Osteoblast (primary cell): ENCODE measurements at regions not wholly inside any gene's neighbourhood (a gene's known extent, or its start where the extent isn't known, plus 50 kb on each side); places are given as distances from the start of the nearest gene placed in this dataset.

ENCODE experiments used
- DNase-seq: peaks from one replicate; pipeline ENCODE4 v3.0.0; 2011; ENCODE audit warnings: low spot score, mixed read lengths; ENCODE audit not compliant: insufficient read length; ENCODE audit errors: missing footprints
- H2AFZ ChIP-seq: 2 replicates; pipeline ENCODE4 v1.6.0; 2011; ENCODE audit warnings: mild to moderate bottlenecking, low read length
- H3K27ac ChIP-seq: 2 replicates; pipeline ENCODE4 v1.5.1; 2011; ENCODE audit warnings: mild to moderate bottlenecking, low read depth, low read length, moderate library complexity
- H3K27me3 ChIP-seq: 2 replicates; pipeline ENCODE4 v1.6.0; 2012; ENCODE audit warnings: mild to moderate bottlenecking, control low read depth, inconsistent platforms, low read length, moderate library complexity; ENCODE audit not compliant: insufficient read depth
- H3K36me3 ChIP-seq: 2 replicates; pipeline ENCODE4 v1.5.1; 2011; ENCODE audit warnings: mild to moderate bottlenecking, low read length, control low read depth, moderate library complexity; ENCODE audit not compliant: insufficient read depth
- H3K4me1 ChIP-seq: 2 replicates; pipeline ENCODE4 v1.5.1; 2011; ENCODE audit warnings: mild to moderate bottlenecking, low read length, control low read depth, moderate library complexity; ENCODE audit not compliant: insufficient read depth
- H3K4me2 ChIP-seq: 2 replicates; pipeline ENCODE4 v1.6.0; 2011; ENCODE audit warnings: mild to moderate bottlenecking, low read length; ENCODE audit not compliant: insufficient read depth
- H3K4me3 ChIP-seq: fragments of 200-600 bp; sonication (generic); 3 replicates; pipeline ENCODE4 v1.5.1; 2012; ENCODE audit warnings: mild to moderate bottlenecking, low read length, inconsistent platforms; ENCODE audit not compliant: insufficient read depth
- H3K79me2 ChIP-seq: 2 replicates; pipeline ENCODE4 v1.6.0; 2012; ENCODE audit warnings: mild to moderate bottlenecking, low read length, control low read depth, inconsistent platforms; ENCODE audit not compliant: insufficient read depth
- H3K9me3 ChIP-seq: 2 replicates; pipeline ENCODE4 v1.5.1; 2011; ENCODE audit warnings: low read depth, low read length, control low read depth
- H4K20me1 ChIP-seq: 2 replicates; pipeline ENCODE4 v1.6.0; 2012; ENCODE audit warnings: mild to moderate bottlenecking, low read length, control low read depth; ENCODE audit not compliant: insufficient read depth
- CTCF ChIP-seq: IDR thresholded peaks from 2 replicates; pipeline ENCODE4 v1.5.1; 2011; ENCODE audit warnings: mild to moderate bottlenecking, low read depth, low read length, moderate library complexity; ENCODE audit errors: extremely low read depth

GRCh38 chr4:12231098-12231497 is 802.4 kb upstream of the HS3ST1 start:
- Histone ChIP-seq H3K9me3 (no peaks in the 10 kb centered on the region), H3K4me1 (no peaks in the 10 kb centered on the region), H3K79me2 (no peaks in the 10 kb centered on the region), H3K4me2 (no peak overlapping the region), H3K36me3 (no peaks in the 10 kb centered on the region), H3K4me3 (no peak overlapping the region), H4K20me1 (no peaks in the 10 kb centered on the region), H3K27ac (no peak overlapping the region), H3K27me3 (no peaks in the 10 kb centered on the region), H2AFZ (no peak overlapping the region)
- no peak for TF ChIP-seq CTCF
- no peak for DNase-seq

- H3K4me3 ChIP-seq: no peak overlapping the region
- H3K4me1 ChIP-seq: no peaks in the 10 kb centered on the region
These were observed 792.3 kb upstream of the HS3ST1 start for GRCh38 chr4:12221031-12221430.

GRCh38 chr4:12211636-12212035 is 782.9 kb upstream of the HS3ST1 start:
- H3K27ac ChIP-seq: no peak overlapping the region
- H3K4me1 ChIP-seq: no peaks in the 10 kb centered on the region
- H3K27me3 ChIP-seq: no peaks in the 10 kb centered on the region
- H3K36me3 ChIP-seq: no peaks in the 10 kb centered on the region
- H3K4me2 ChIP-seq: no peak overlapping the region
- H4K20me1 ChIP-seq: no peaks in the 10 kb centered on the region
- DNase-seq: no peak
- no peaks in the 10 kb centered on the region for H3K79me2 ChIP-seq
- no peak overlapping the region for H2AFZ ChIP-seq
- no peaks in the 10 kb centered on the region for H3K9me3 ChIP-seq
- no peak for TF ChIP-seq CTCF
- H3K4me3 ChIP-seq: no peak overlapping the region

More at GRCh38 chr4:12221031-12221430, 792.3 kb upstream of the HS3ST1 start:
- Histone ChIP-seq H3K27ac (no peak overlapping the region), H3K36me3 (no peaks in the 10 kb centered on the region), H3K4me2 (no peak overlapping the region), H3K27me3 (no peaks in the 10 kb centered on the region), H3K9me3 (no peaks in the 10 kb centered on the region), H2AFZ (no peak overlapping the region), H3K79me2 (no peaks in the 10 kb centered on the region), H4K20me1 (no peaks in the 10 kb centered on the region)
- TF ChIP-seq CTCF: no peak
- no peak for DNase-seq

DNA sequence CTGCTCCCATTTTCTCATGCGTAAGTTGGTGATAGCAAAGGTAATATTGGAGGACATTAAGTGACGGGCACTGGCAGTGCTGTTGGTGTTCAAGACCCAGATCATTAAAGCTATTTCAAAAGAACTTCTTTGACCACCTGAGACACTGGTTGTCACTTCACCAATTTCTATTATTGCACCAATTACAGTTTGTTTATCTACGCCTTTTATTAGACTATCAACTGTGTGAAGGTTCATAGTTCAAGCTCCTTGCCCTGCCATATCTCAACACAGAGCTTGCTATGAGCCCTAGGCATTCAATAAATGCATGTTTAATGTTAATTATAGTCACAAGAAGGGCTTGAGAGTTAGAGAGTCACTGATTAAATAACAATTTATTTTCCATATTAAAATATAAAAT is 778.7 kb upstream of the HS3ST1 start:
- no peak for TF ChIP-seq CTCF
- H3K36me3 ChIP-seq: no peaks in the 10 kb centered on the region
- no peak overlapping the region for H3K4me2 ChIP-seq
- no peaks in the 10 kb centered on the region for H4K20me1 ChIP-seq
- H3K79me2 ChIP-seq: no peaks in the 10 kb centered on the region
- no peak overlapping the region for H2AFZ ChIP-seq
- no peak overlapping the region for H3K27ac ChIP-seq
- H3K27me3 ChIP-seq: no peaks in the 10 kb centered on the region
- H3K4me1 ChIP-seq: no peaks in the 10 kb centered on the region
- DNase-seq: no peak
- H3K9me3 ChIP-seq: no peaks in the 10 kb centered on the region
- no peak overlapping the region for H3K4me3 ChIP-seq
